ENCODE measurements at regions not wholly inside any gene's neighbourhood (a gene's known extent, or its start where the extent isn't known, plus 50 kb on each side); places are given as distances from the start of the nearest gene placed in this dataset.

- Histone ChIP-seq H2AFZ (no peak overlapping the region), H3K9ac (no peak overlapping the region), H3K4me2 (ENCODE audit: low read length) (no peak overlapping the region), H3K27me3 (ENCODE audit: control insufficient read depth, insufficient read depth, low read length) (no peaks in the 10 kb centered on the region), H3K27ac (no peak overlapping the region), H3K36me3 (ENCODE audit: control insufficient read depth, insufficient read depth, low read length) (no peaks in the 10 kb centered on the region), H3K79me2 (no peaks in the 10 kb centered on the region), H3K4me1 (no peaks in the 10 kb centered on the region), H3K4me3 (ENCODE audit: low read depth, low read length) (no peak overlapping the region), H3K9me3 (ENCODE audit: control insufficient read depth, low read length) (no peaks in the 10 kb centered on the region)
- TF ChIP-seq CTCF (IDR thresholded peaks at IDR 0.05) = no peak
These were observed 131.8 kb upstream of the UBE2E2 start for GRCh38 chr3:23071296-23071695.

DNA sequence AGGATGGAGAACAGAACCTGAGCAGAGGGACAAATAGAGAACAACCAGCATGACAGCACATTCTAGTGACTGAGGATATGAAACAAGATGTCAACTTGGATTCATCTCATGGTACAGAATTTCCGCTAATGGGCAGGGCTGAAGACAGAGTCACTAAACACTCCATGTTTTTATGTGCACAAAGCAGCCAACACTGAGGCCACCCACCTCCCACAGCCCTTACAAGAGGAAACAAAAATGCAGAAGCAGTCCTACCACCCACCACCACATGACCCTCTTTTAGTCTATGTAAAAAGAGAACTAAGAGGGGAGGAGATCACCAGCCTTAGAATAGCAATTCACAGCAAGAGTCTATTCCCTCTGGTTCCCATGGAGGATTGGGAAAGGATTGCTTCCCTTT lies 131.4 kb upstream of the UBE2E2 start:
- no peak overlapping the region for H3K27ac ChIP-seq
- no peaks in the 10 kb centered on the region for H3K4me1 ChIP-seq
- no peaks in the 10 kb centered on the region for H3K9me3 ChIP-seq (ENCODE audit: control insufficient read depth, low read length)
- H3K4me2 ChIP-seq (ENCODE audit: low read length) = no peak overlapping the region
- no peaks in the 10 kb centered on the region for H3K27me3 ChIP-seq (ENCODE audit: control insufficient read depth, insufficient read depth, low read length)
- H3K79me2 ChIP-seq = no peaks in the 10 kb centered on the region
- no peak overlapping the region for H3K4me3 ChIP-seq (ENCODE audit: low read depth, low read length)
- H2AFZ ChIP-seq = no peak overlapping the region
- H3K9ac ChIP-seq = no peak overlapping the region
- no peaks in the 10 kb centered on the region for H3K36me3 ChIP-seq (ENCODE audit: control insufficient read depth, insufficient read depth, low read length)
- TF ChIP-seq CTCF (IDR thresholded peaks at IDR 0.05) = no peak

- no peak overlapping the region for H3K4me2 ChIP-seq (ENCODE audit: low read length)
- H2AFZ ChIP-seq = no peak overlapping the region
- H3K79me2 ChIP-seq = no peaks in the 10 kb centered on the region
- no peaks in the 10 kb centered on the region for H3K4me1 ChIP-seq
- H3K27me3 ChIP-seq (ENCODE audit: control insufficient read depth, insufficient read depth, low read length) = no peaks in the 10 kb centered on the region
- no peak for TF ChIP-seq CTCF (IDR thresholded peaks at IDR 0.05)
- H3K36me3 ChIP-seq (ENCODE audit: control insufficient read depth, insufficient read depth, low read length) = no peaks in the 10 kb centered on the region
- H3K27ac ChIP-seq = no peak overlapping the region
- no peaks in the 10 kb centered on the region for H3K9me3 ChIP-seq (ENCODE audit: control insufficient read depth, low read length)
- no peak overlapping the region for H3K9ac ChIP-seq
- H3K4me3 ChIP-seq (ENCODE audit: low read depth, low read length) = no peak overlapping the region
These were observed 130.4 kb upstream of the UBE2E2 start for GRCh38 chr3:23072693-23073092.

GRCh38 chr3:23073724-23074305 lies 129.3 kb upstream of the UBE2E2 start:
- Histone ChIP-seq H3K79me2 (no peaks in the 10 kb centered on the region), H3K9ac (no peak overlapping the region), H2AFZ (no peak overlapping the region), H3K4me1 (no peaks in the 10 kb centered on the region), H3K36me3 (ENCODE audit: control insufficient read depth, insufficient read depth, low read length) (no peaks in the 10 kb centered on the region), H3K9me3 (ENCODE audit: control insufficient read depth, low read length) (no peaks in the 10 kb centered on the region), H3K27ac (no peak overlapping the region), H3K27me3 (ENCODE audit: control insufficient read depth, insufficient read depth, low read length) (no peaks in the 10 kb centered on the region), H3K4me2 (ENCODE audit: low read length) (no peak overlapping the region), H3K4me3 (ENCODE audit: low read depth, low read length) (no peak overlapping the region)
- no peak for TF ChIP-seq CTCF (IDR thresholded peaks at IDR 0.05)

- TF ChIP-seq CTCF (IDR thresholded peaks at IDR 0.05) = no peak
- Histone ChIP-seq H3K4me1 (no peaks in the 10 kb centered on the region), H3K36me3 (ENCODE audit: control insufficient read depth, insufficient read depth, low read length) (no peaks in the 10 kb centered on the region), H3K9ac (no peak overlapping the region), H3K4me2 (ENCODE audit: low read length) (no peak overlapping the region), H3K79me2 (no peaks in the 10 kb centered on the region), H3K27me3 (ENCODE audit: control insufficient read depth, insufficient read depth, low read length) (no peaks in the 10 kb centered on the region), H3K27ac (no peak overlapping the region), H3K9me3 (ENCODE audit: control insufficient read depth, low read length) (no peaks in the 10 kb centered on the region), H3K4me3 (ENCODE audit: low read depth, low read length) (no peak overlapping the region), H2AFZ (no peak overlapping the region)
These were observed 127.6 kb upstream of the UBE2E2 start for GRCh38 chr3:23075496-23075895.

All from parathyroid adenoma (tissue), 2 donors.